H9 (cell line): ENCODE measurements at regions not wholly inside any gene's neighbourhood (a gene's known extent, or its start where the extent isn't known, plus 50 kb on each side); places are given as distances from the start of the nearest gene placed in this dataset.

Experiments
- DNase-seq: peaks from one replicate; pipeline ENCODE4 v3.0.0-alpha.2; 2017
- H2AFZ ChIP-seq: one replicate; pipeline ENCODE4 v1.6.1; 2013; ENCODE audit warnings: mild to moderate bottlenecking, low read length, control low read depth, moderate library complexity
- H2AK5ac ChIP-seq: 2 replicates; pipeline ENCODE4 v1.6.1; 2013; ENCODE audit warnings: low read length, control low read depth, mixed read lengths; ENCODE audit not compliant: insufficient read length
- H2BK120ac ChIP-seq: one replicate; pipeline ENCODE4 v1.6.1; 2013; ENCODE audit warnings: low read depth, mild to moderate bottlenecking, low read length, control low read depth, inconsistent platforms; ENCODE audit not compliant: poor library complexity, severe bottlenecking
- H2BK12ac ChIP-seq: 2 replicates; pipeline ENCODE4 v1.6.1; 2013; ENCODE audit warnings: low read length, control low read depth, mixed read lengths, low read depth; ENCODE audit not compliant: insufficient read length
- H2BK15ac ChIP-seq: 2 replicates; pipeline ENCODE4 v1.6.1; 2013; ENCODE audit warnings: low read depth, low read length, control low read depth
- H2BK20ac ChIP-seq: one replicate; pipeline ENCODE4 v1.6.1; 2013; ENCODE audit warnings: low read depth, mild to moderate bottlenecking, low read length, control low read depth, inconsistent platforms; ENCODE audit not compliant: poor library complexity, severe bottlenecking
- H2BK5ac ChIP-seq: 2 replicates; pipeline ENCODE4 v1.6.1; 2013; ENCODE audit warnings: low read length, control low read depth, mixed read lengths; ENCODE audit not compliant: insufficient read length
- H3K14ac ChIP-seq: 2 replicates; pipeline ENCODE4 v1.6.1; 2013; ENCODE audit warnings: low read length, control low read depth; ENCODE audit not compliant: insufficient read depth
- H3K18ac ChIP-seq: 2 replicates; pipeline ENCODE4 v1.6.1; 2013; ENCODE audit warnings: low read depth, mild to moderate bottlenecking, mixed read lengths, low read length, control low read depth; ENCODE audit not compliant: insufficient read length
- H3K23ac ChIP-seq: 2 replicates; pipeline ENCODE4 v1.6.1; 2013; ENCODE audit warnings: low read length, control low read depth, mixed read lengths, low read depth; ENCODE audit not compliant: insufficient read length
- H3K23me2 ChIP-seq: 2 replicates; pipeline ENCODE4 v1.6.1; 2013; ENCODE audit warnings: low read depth, mild to moderate bottlenecking, mixed read lengths, low read length, control low read depth; ENCODE audit not compliant: insufficient read length, poor library complexity, severe bottlenecking
- H3K27ac ChIP-seq: 2 replicates; pipeline ENCODE4 v1.5.1; 2013; ENCODE audit warnings: low read length, control low read depth, mixed read lengths, low read depth; ENCODE audit not compliant: insufficient read length
- H3K27me3 ChIP-seq: 2 replicates; pipeline ENCODE4 v1.6.1; 2013; ENCODE audit warnings: low read length, control low read depth, inconsistent platforms; ENCODE audit not compliant: insufficient read depth
- H3K4ac ChIP-seq: 2 replicates; pipeline ENCODE4 v1.6.1; 2013; ENCODE audit warnings: low read depth, mild to moderate bottlenecking, control low read depth, inconsistent platforms, low read length, moderate library complexity
- H3K4me1 ChIP-seq: 2 replicates; pipeline ENCODE4 v1.6.1; 2013; ENCODE audit warnings: low read length, control low read depth, inconsistent platforms; ENCODE audit not compliant: insufficient read depth
- H3K4me2 ChIP-seq: 2 replicates; pipeline ENCODE4 v1.6.1; 2013; ENCODE audit warnings: low read length, control low read depth, mixed read lengths; ENCODE audit not compliant: insufficient read length, insufficient read depth
- H3K56ac ChIP-seq: 2 replicates; pipeline ENCODE4 v1.6.1; 2013; ENCODE audit warnings: low read depth, mild to moderate bottlenecking, mixed read lengths, low read length, control low read depth; ENCODE audit not compliant: insufficient read length
- H3K79me1 ChIP-seq: 2 replicates; pipeline ENCODE4 v1.6.1; 2013; ENCODE audit warnings: low read depth, mild to moderate bottlenecking, moderate library complexity, low read length, control low read depth, inconsistent platforms; ENCODE audit not compliant: insufficient read depth, poor library complexity, severe bottlenecking
- H3K79me2 ChIP-seq: 2 replicates; pipeline ENCODE4 v1.6.1; 2013; ENCODE audit warnings: low read length, control low read depth, inconsistent platforms; ENCODE audit not compliant: insufficient read depth
- H3K9ac ChIP-seq: 2 replicates; pipeline ENCODE4 v1.6.1; 2013; ENCODE audit warnings: low read length, control low read depth, mixed read lengths; ENCODE audit not compliant: insufficient read length; ENCODE audit errors: extremely low read depth
- H3K9me3 ChIP-seq: one replicate; pipeline ENCODE4 v1.6.1; 2013; ENCODE audit warnings: low read depth, low read length, inconsistent platforms; ENCODE audit not compliant: control insufficient read depth
- H3T11ph ChIP-seq: one replicate; pipeline ENCODE4 v1.6.1; 2013; ENCODE audit warnings: mild to moderate bottlenecking, low read length, control low read depth, inconsistent platforms
- H4K20me1 ChIP-seq: one replicate; pipeline ENCODE4 v1.6.1; 2013; ENCODE audit not compliant: control insufficient read depth, insufficient read length, insufficient read depth
- H4K5ac ChIP-seq: 2 replicates; pipeline ENCODE4 v1.6.1; 2013; ENCODE audit warnings: low read depth, mild to moderate bottlenecking, mixed read lengths, low read length, control low read depth; ENCODE audit not compliant: insufficient read length
- H4K8ac ChIP-seq: replicated peaks from 2 replicates; pipeline ENCODE4 v1.6.1; 2013; ENCODE audit warnings: low read length, control low read depth, mixed read lengths, low read depth; ENCODE audit not compliant: insufficient read length
- H4K91ac ChIP-seq: 2 replicates; pipeline ENCODE4 v1.6.1; 2013; ENCODE audit warnings: low read depth, mild to moderate bottlenecking, moderate library complexity, mixed read lengths, low read length, control low read depth; ENCODE audit not compliant: insufficient read length
- H3K27ac Mint-ChIP-seq, 3 experiments: 2 replicates in 2 of 3; 3 replicates in 1 of 3; pipeline ENCODE4 v1.8.0; 2020 to 2021; ENCODE audit warnings: mixed read lengths in 3 of 3, mild to moderate bottlenecking in 1 of 3, moderate library complexity in 1 of 3
- H3K27me3 Mint-ChIP-seq: 2 replicates; pipeline ENCODE4 v1.8.0; 2021; ENCODE audit warnings: low read depth, mild to moderate bottlenecking, moderate library complexity, mixed read lengths
- H3K36me3 Mint-ChIP-seq, 3 experiments: 2 replicates in 2 of 3; 3 replicates in 1 of 3; pipeline ENCODE4 v1.8.0; 2020 to 2021; ENCODE audit warnings: low read depth in 3 of 3, mixed read lengths in 3 of 3; ENCODE audit not compliant: insufficient read depth in 1 of 3
- H3K4me1 Mint-ChIP-seq, 2 experiments: 2 replicates each; pipeline ENCODE4 v1.8.0; 2020; ENCODE audit warnings: mixed read lengths in 2 of 2
- H3K4me3 Mint-ChIP-seq, 2 experiments: 2 replicates in 1 of 2; 3 replicates in 1 of 2; pipeline ENCODE4 v1.8.0; 2020 to 2021; ENCODE audit warnings: mild to moderate bottlenecking in 2 of 2, mixed read lengths in 2 of 2, moderate library complexity in 1 of 2
- H3K9me3 Mint-ChIP-seq, 2 experiments: 2 replicates in 1 of 2; 3 replicates in 1 of 2; pipeline ENCODE4 v1.8.0; 2020; ENCODE audit warnings: mild to moderate bottlenecking in 2 of 2, mixed read lengths in 2 of 2, moderate library complexity in 1 of 2
- CTCF ChIP-seq: fragments of 200-600 bp; sonication (generic); conservative IDR thresholded peaks from 3 replicates; pipeline ENCODE4 v1.8.0; 2021; ENCODE audit warnings: antibody characterized with exemption, mild to moderate bottlenecking
- WGBS: extraction: QIAGEN DNeasy Blood & Tissue Kit; methylation state at CpG from one replicate; pipeline ENCODE4 v1.1.7; 2013; ENCODE audit warnings: missing lambda C conversion rate, low lambda C conversion rate, mixed read lengths; ENCODE audit not compliant: insufficient read length; ENCODE audit errors: extremely low coverage; 5-methylcytosine and 5-hydroxymethylcytosine counted together

- Histone ChIP-seq H3K9me3 (no peaks in the 10 kb centered on the region), H3K4me2 (no peak overlapping the region), H3K56ac (no peak overlapping the region), H2AK5ac (no peak overlapping the region), H3K4ac (no peak overlapping the region), H2BK120ac (no peak overlapping the region), H3K23me2 (no peaks in the 10 kb centered on the region), H4K5ac (no peak overlapping the region), H3K9ac (no peak overlapping the region), H2BK12ac (no peak overlapping the region), H3K4me1 (no peaks in the 10 kb centered on the region), H4K20me1 (no peaks in the 10 kb centered on the region), H3K79me2 (no peaks in the 10 kb centered on the region), H4K8ac (no peak overlapping the region), H3K27me3 (no peaks in the 10 kb centered on the region), H2BK15ac (no peak overlapping the region), H4K91ac (no peak overlapping the region), H3K14ac (no peak overlapping the region), H2AFZ (no peak overlapping the region), H2BK5ac (no peak overlapping the region), H2BK20ac (no peak overlapping the region), H3K79me1 (no peaks in the 10 kb centered on the region), H3K23ac (no peak overlapping the region), H3T11ph (no peak overlapping the region), H3K27ac (no peak overlapping the region), H3K18ac (no peak overlapping the region)
- WGBS = no CpG with 5 or more reads among the region's 1 CpG
- peaks cover 6 to 8% of the 10 kb centered on the region in 2 experiments; a peak in 3 of 5 replicates for H3K9me3 Mint-ChIP-seq
- no peaks in the 10 kb centered on the region for H3K27me3 Mint-ChIP-seq
- no peak overlapping the region for H3K27ac Mint-ChIP-seq
- peaks cover 0 to 2% (median 0%) of the 10 kb centered on the region in 3 experiments; a peak in 2 of 7 replicates for H3K36me3 Mint-ChIP-seq
- TF ChIP-seq CTCF = no peak
- H3K4me3 Mint-ChIP-seq = no peak overlapping the region
- no peak for DNase-seq
- H3K4me1 Mint-ChIP-seq = no peaks in the 10 kb centered on the region
Observed at GRCh38 chr3:117540597-117540996, 831.0 kb downstream of the TUSC7 start.
